Panc1 (cell line): ENCODE measurements at regions not wholly inside any gene's neighbourhood (a gene's known extent, or its start where the extent isn't known, plus 50 kb on each side); places are given as distances from the start of the nearest gene placed in this dataset.

Source experiments
- CTCF ChIP-seq: fragments of 450-650 bp; IDR thresholded peaks from 2 replicates; pipeline ENCODE4 v1.5.1; 2017; ENCODE audit warnings: mild to moderate bottlenecking
- POLR2AphosphoS5 ChIP-seq: IDR thresholded peaks from 2 replicates; pipeline ENCODE4 v1.6.1; 2012; ENCODE audit warnings: mild to moderate bottlenecking, low read depth, low read length, moderate library complexity
- REST ChIP-seq, 2 experiments: IDR thresholded peaks; 2 replicates each; pipeline ENCODE4 v1.6.1; 2011 to 2012; ENCODE audit warnings: low read depth in 2 of 2, control low read depth in 1 of 2, low read length in 1 of 2, mild to moderate bottlenecking in 1 of 2, moderate library complexity in 1 of 2; ENCODE audit not compliant: insufficient read depth in 1 of 2
- SIN3A ChIP-seq: IDR thresholded peaks from 2 replicates; pipeline ENCODE4 v1.6.1; 2012; ENCODE audit warnings: low read depth, mild to moderate bottlenecking, low read length, moderate library complexity, borderline replicate concordance; ENCODE audit not compliant: insufficient read depth

GRCh38 chr14:53470351-53471043 lies 317.4 kb upstream of the DDHD1 start:
- no peak for TF ChIP-seq CTCF
- TF ChIP-seq REST (IDR thresholded peaks at IDR 0.05; ENCODE audit: insufficient read depth in 1 of 2, low read depth in 2 of 2, low read length in 1 of 2), result no peak
- TF ChIP-seq SIN3A, result no peak
- no peak for TF ChIP-seq POLR2AphosphoS5
